Putamen (tissue), 1 donor: ENCODE measurements at regions not wholly inside any gene's neighbourhood (a gene's known extent, or its start where the extent isn't known, plus 50 kb on each side); places are given as distances from the start of the nearest gene placed in this dataset.

Source experiments
- DNase-seq: peaks from one replicate; pipeline ENCODE4 v3.0.0-alpha.2; 2016; ENCODE audit warnings: low spot score

- DNase-seq = no peak
Measured at GRCh38 chr9:117860849-117861248, 156.6 kb downstream of the TLR4 start.

- no peak for DNase-seq
Measured at GRCh38 chr9:117864385-117865057, 160.3 kb downstream of the TLR4 start.

GRCh38 chr9:117868594-117868993, 164.4 kb downstream of the TLR4 start:
- no peak for DNase-seq

GRCh38 chr9:117869287-117869686, 165.1 kb downstream of the TLR4 start:
- no peak for DNase-seq

GRCh38 chr9:117869712-117870111, 165.5 kb downstream of the TLR4 start:
- DNase-seq = no peak

GRCh38 chr9:117873664-117874063, 169.5 kb downstream of the TLR4 start:
- DNase-seq = no peak

- no peak for DNase-seq
Measured at GRCh38 chr9:117875886-117876285, 171.7 kb downstream of the TLR4 start.

- DNase-seq = no peak
Measured at GRCh38 chr9:117882171-117882570, 178.0 kb downstream of the TLR4 start.

GRCh38 chr9:117886616-117887015, 182.4 kb downstream of the TLR4 start:
- no peak for DNase-seq

- no peak for DNase-seq
Measured at GRCh38 chr9:117887383-117887782, 183.2 kb downstream of the TLR4 start.

- DNase-seq = no peak
Measured at GRCh38 chr9:117887941-117888340, 183.7 kb downstream of the TLR4 start.

- no peak for DNase-seq
Measured at GRCh38 chr9:117903453-117903852, 199.2 kb downstream of the TLR4 start.

- DNase-seq = no peak
Measured at GRCh38 chr9:117906763-117907162, 202.6 kb downstream of the TLR4 start.

- DNase-seq = no peak
Measured at GRCh38 chr9:117907420-117907819, 203.2 kb downstream of the TLR4 start.

GRCh38 chr9:117916291-117916690, 212.1 kb downstream of the TLR4 start:
- no peak for DNase-seq

- no peak for DNase-seq
Measured at GRCh38 chr9:117917873-117918272, 213.7 kb downstream of the TLR4 start.

GRCh38 chr9:117919538-117919937, 215.3 kb downstream of the TLR4 start:
- DNase-seq = no peak

GRCh38 chr9:117926031-117926658, 221.9 kb downstream of the TLR4 start:
- DNase-seq = no peak

- DNase-seq = no peak
Measured at GRCh38 chr9:117927354-117927753, 223.2 kb downstream of the TLR4 start.

- DNase-seq = no peak
Measured at GRCh38 chr9:117929868-117930267, 225.7 kb downstream of the TLR4 start.

GRCh38 chr9:117932585-117932984, 228.4 kb downstream of the TLR4 start:
- no peak for DNase-seq

GRCh38 chr9:117936185-117937130, 232.3 kb downstream of the TLR4 start:
- no peak for DNase-seq

- DNase-seq = no peak
Measured at GRCh38 chr9:117938086-117938485, 233.9 kb downstream of the TLR4 start.
